IPS-15b (cell line): ENCODE measurements at regions not wholly inside any gene's neighbourhood (a gene's known extent, or its start where the extent isn't known, plus 50 kb on each side); places are given as distances from the start of the nearest gene placed in this dataset.

Experiments
- H3K27me3 ChIP-seq: one replicate; pipeline ENCODE4 v1.6.1; 2013; ENCODE audit warnings: low read length; ENCODE audit not compliant: control insufficient read depth, insufficient read depth
- H3K36me3 ChIP-seq: one replicate; pipeline ENCODE4 v1.6.1; 2013; ENCODE audit warnings: low read length; ENCODE audit not compliant: control insufficient read depth, insufficient read depth
- H3K4me1 ChIP-seq: one replicate; pipeline ENCODE4 v1.6.1; 2013; ENCODE audit warnings: mild to moderate bottlenecking, low read length; ENCODE audit not compliant: control insufficient read depth, insufficient read depth
- H3K4me3 ChIP-seq: one replicate; pipeline ENCODE4 v1.5.1; 2013; ENCODE audit warnings: low read depth, low read length
- H3K9ac ChIP-seq: one replicate; pipeline ENCODE4 v1.6.1; 2013; ENCODE audit warnings: low read depth, mild to moderate bottlenecking, low read length
- H3K9me3 ChIP-seq: one replicate; pipeline ENCODE4 v1.6.1; 2013; ENCODE audit warnings: mild to moderate bottlenecking, low read length; ENCODE audit not compliant: control insufficient read depth, insufficient read depth

GRCh38 chr16:6407596-6407995 lies 925.0 kb upstream of the RBFOX1 start:
- Histone ChIP-seq H3K9me3 (no peaks in the 10 kb centered on the region), H3K4me3 (no peak overlapping the region), H3K36me3 (no peaks in the 10 kb centered on the region), H3K27me3 (no peaks in the 10 kb centered on the region), H3K4me1 (no peaks in the 10 kb centered on the region), H3K9ac (no peak overlapping the region)

- Histone ChIP-seq H3K4me1 (no peaks in the 10 kb centered on the region), H3K27me3 (no peaks in the 10 kb centered on the region), H3K36me3 (no peaks in the 10 kb centered on the region), H3K9me3 (no peaks in the 10 kb centered on the region), H3K9ac (no peak overlapping the region), H3K4me3 (no peak overlapping the region)
Observed at GRCh38 chr16:6406028-6406427, 926.6 kb upstream of the RBFOX1 start.

- H3K27me3 ChIP-seq: no peaks in the 10 kb centered on the region
- no peaks in the 10 kb centered on the region for H3K4me1 ChIP-seq
- no peak overlapping the region for H3K4me3 ChIP-seq
- no peaks in the 10 kb centered on the region for H3K9me3 ChIP-seq
- no peaks in the 10 kb centered on the region for H3K36me3 ChIP-seq
- H3K9ac ChIP-seq: no peak overlapping the region
Observed at GRCh38 chr16:6382924-6383459, 949.7 kb upstream of the RBFOX1 start.

GRCh38 chr16:6381896-6382295 lies 950.7 kb upstream of the RBFOX1 start:
- Histone ChIP-seq H3K36me3 (no peaks in the 10 kb centered on the region), H3K27me3 (no peaks in the 10 kb centered on the region), H3K4me3 (no peak overlapping the region), H3K4me1 (no peaks in the 10 kb centered on the region), H3K9ac (no peak overlapping the region), H3K9me3 (no peaks in the 10 kb centered on the region)

GRCh38 chr16:6377956-6378355 lies 954.7 kb upstream of the RBFOX1 start:
- no peak overlapping the region for H3K9ac ChIP-seq
- H3K4me1 ChIP-seq: peaks cover 16% of the 10 kb centered on the region
- no peaks in the 10 kb centered on the region for H3K9me3 ChIP-seq
- no peaks in the 10 kb centered on the region for H3K27me3 ChIP-seq
- H3K4me3 ChIP-seq: no peak overlapping the region
- no peaks in the 10 kb centered on the region for H3K36me3 ChIP-seq

GRCh38 chr16:6375465-6376075 lies 957.1 kb upstream of the RBFOX1 start:
- Histone ChIP-seq H3K9ac (no peak overlapping the region), H3K4me3 (no peak overlapping the region), H3K9me3 (no peaks in the 10 kb centered on the region), H3K36me3 (no peaks in the 10 kb centered on the region), H3K4me1 (peaks cover 16% of the 10 kb centered on the region), H3K27me3 (no peaks in the 10 kb centered on the region)

- Histone ChIP-seq H3K4me1 (peaks cover 16% of the 10 kb centered on the region), H3K9me3 (no peaks in the 10 kb centered on the region), H3K9ac (no peak overlapping the region), H3K4me3 (no peak overlapping the region), H3K27me3 (no peaks in the 10 kb centered on the region), H3K36me3 (no peaks in the 10 kb centered on the region)
Observed at GRCh38 chr16:6374821-6375220, 957.8 kb upstream of the RBFOX1 start.

GRCh38 chr16:6364846-6365245 lies 967.8 kb upstream of the RBFOX1 start:
- Histone ChIP-seq H3K9me3 (no peaks in the 10 kb centered on the region), H3K27me3 (no peaks in the 10 kb centered on the region), H3K4me3 (no peak overlapping the region), H3K36me3 (no peaks in the 10 kb centered on the region), H3K4me1 (no peaks in the 10 kb centered on the region), H3K9ac (no peak overlapping the region)

- no peak overlapping the region for H3K9ac ChIP-seq
- no peaks in the 10 kb centered on the region for H3K9me3 ChIP-seq
- H3K4me1 ChIP-seq: no peaks in the 10 kb centered on the region
- H3K36me3 ChIP-seq: no peaks in the 10 kb centered on the region
- no peaks in the 10 kb centered on the region for H3K27me3 ChIP-seq
- H3K4me3 ChIP-seq: no peak overlapping the region
Observed at GRCh38 chr16:6363896-6364607, 968.6 kb upstream of the RBFOX1 start.

GRCh38 chr16:6363396-6363795 lies 969.2 kb upstream of the RBFOX1 start:
- Histone ChIP-seq H3K9ac (no peak overlapping the region), H3K4me3 (no peak overlapping the region), H3K4me1 (peaks cover 3% of the 10 kb centered on the region), H3K36me3 (no peaks in the 10 kb centered on the region), H3K9me3 (no peaks in the 10 kb centered on the region), H3K27me3 (no peaks in the 10 kb centered on the region)

GRCh38 chr16:6362321-6362720 lies 970.3 kb upstream of the RBFOX1 start:
- Histone ChIP-seq H3K36me3 (no peaks in the 10 kb centered on the region), H3K27me3 (no peaks in the 10 kb centered on the region), H3K9ac (no peak overlapping the region), H3K4me3 (no peak overlapping the region), H3K9me3 (no peaks in the 10 kb centered on the region), H3K4me1 (peaks cover 6% of the 10 kb centered on the region)

- Histone ChIP-seq H3K9me3 (no peaks in the 10 kb centered on the region), H3K36me3 (no peaks in the 10 kb centered on the region), H3K9ac (no peak overlapping the region), H3K4me3 (no peak overlapping the region), H3K4me1 (peaks cover 12% of the 10 kb centered on the region), H3K27me3 (no peaks in the 10 kb centered on the region)
Observed at GRCh38 chr16:6360641-6361040, 972.0 kb upstream of the RBFOX1 start.
